ENCODE measurements at regions not wholly inside any gene's neighbourhood (a gene's known extent, or its start where the extent isn't known, plus 50 kb on each side); places are given as distances from the start of the nearest gene placed in this dataset.

- Mint-ChIP-seq H3K4me3 (no peak overlapping the region), H3K9me3 (peaks cover 74% of the 10 kb centered on the region), H3K27me3 (ENCODE audit: insufficient read depth) (no peaks in the 10 kb centered on the region), H3K36me3 (ENCODE audit: low read depth) (peaks cover 4% of the 10 kb centered on the region; the same call in 1 of the 2 replicates), H3K4me1 (ENCODE audit: low read depth) (no peaks in the 10 kb centered on the region), H3K27ac (no peak overlapping the region)
- no peak for DNase-seq
- TF ChIP-seq CTCF (IDR thresholded peaks at IDR 0.05): no peak
Observed at GRCh38 chr19:32091241-32091640, 254.2 kb upstream of the ZNF507 start.

- peaks cover 64% of the 10 kb centered on the region for H3K9me3 Mint-ChIP-seq
- H3K27me3 Mint-ChIP-seq (ENCODE audit: insufficient read depth): no peaks in the 10 kb centered on the region
- H3K27ac Mint-ChIP-seq: no peak overlapping the region
- H3K4me3 Mint-ChIP-seq: no peak overlapping the region
- TF ChIP-seq CTCF (IDR thresholded peaks at IDR 0.05): no peak
- H3K4me1 Mint-ChIP-seq (ENCODE audit: low read depth): no peaks in the 10 kb centered on the region
- no peaks in the 10 kb centered on the region for H3K36me3 Mint-ChIP-seq (ENCODE audit: low read depth)
- no peak for DNase-seq
Observed at GRCh38 chr19:32097011-32097410, 248.4 kb upstream of the ZNF507 start.

GRCh38 chr19:32097620-32098019, 247.8 kb upstream of the ZNF507 start:
- Mint-ChIP-seq H3K27ac (no peak overlapping the region), H3K4me1 (ENCODE audit: low read depth) (no peaks in the 10 kb centered on the region), H3K27me3 (ENCODE audit: insufficient read depth) (no peaks in the 10 kb centered on the region), H3K36me3 (ENCODE audit: low read depth) (no peaks in the 10 kb centered on the region), H3K4me3 (no peak overlapping the region), H3K9me3 (peaks cover 70% of the 10 kb centered on the region)
- no peak for DNase-seq
- TF ChIP-seq CTCF (IDR thresholded peaks at IDR 0.05): no peak

GRCh38 chr19:32098968-32099367, 246.4 kb upstream of the ZNF507 start:
- no peak for DNase-seq
- Mint-ChIP-seq H3K9me3 (peaks cover 63% of the 10 kb centered on the region), H3K27ac (no peak overlapping the region), H3K4me1 (ENCODE audit: low read depth) (no peaks in the 10 kb centered on the region), H3K4me3 (no peak overlapping the region), H3K36me3 (ENCODE audit: low read depth) (no peaks in the 10 kb centered on the region), H3K27me3 (ENCODE audit: insufficient read depth) (no peaks in the 10 kb centered on the region; the same call in 1 of the 2 replicates)
- TF ChIP-seq CTCF (IDR thresholded peaks at IDR 0.05): no peak

- H3K27ac Mint-ChIP-seq: no peak overlapping the region
- H3K36me3 Mint-ChIP-seq (ENCODE audit: low read depth): no peaks in the 10 kb centered on the region
Observed at GRCh38 chr19:32101206-32101605, 244.2 kb upstream of the ZNF507 start.

More at GRCh38 chr19:32101206-32101605, 244.2 kb upstream of the ZNF507 start:
- Mint-ChIP-seq H3K4me3 (no peak overlapping the region), H3K27me3 (ENCODE audit: insufficient read depth) (no peaks in the 10 kb centered on the region; the same call in none of the 2 replicates), H3K9me3 (peaks cover 53% of the 10 kb centered on the region), H3K4me1 (ENCODE audit: low read depth) (no peaks in the 10 kb centered on the region)
- DNase-seq: no peak
- no peak for TF ChIP-seq CTCF (IDR thresholded peaks at IDR 0.05)

Data from HFFc6 (cell line).